ENCODE measurements at regions not wholly inside any gene's neighbourhood (a gene's known extent, or its start where the extent isn't known, plus 50 kb on each side); places are given as distances from the start of the nearest gene placed in this dataset.

GRCh38 chr18:76139844-76140243 is 355.2 kb downstream of the ZNF516 start:
- Mint-ChIP-seq H3K36me3 (peaks cover 3% of the 10 kb centered on the region), H3K27ac (no peak overlapping the region), H3K27me3 (ENCODE audit: low read depth) (no peaks in the 10 kb centered on the region), H3K4me1 (peaks cover 26% of the 10 kb centered on the region), H3K4me3 (no peak overlapping the region), H3K9me3 (peaks cover 18% of the 10 kb centered on the region)
- TF ChIP-seq CTCF (IDR thresholded peaks at IDR 0.05; ENCODE audit: unreplicated experiment): no peak
- DNase-seq (ENCODE audit: low spot score in 2 of 2, unreplicated experiment in 2 of 2): no peak

GRCh38 chr18:76137216-76137615 is 357.8 kb downstream of the ZNF516 start:
- Mint-ChIP-seq H3K4me3 (no peak overlapping the region), H3K27me3 (ENCODE audit: low read depth) (no peaks in the 10 kb centered on the region), H3K27ac (no peak overlapping the region), H3K4me1 (peaks cover 16% of the 10 kb centered on the region), H3K9me3 (peaks cover 38% of the 10 kb centered on the region), H3K36me3 (peaks cover 6% of the 10 kb centered on the region)
- DNase-seq (ENCODE audit: low spot score in 2 of 2, unreplicated experiment in 2 of 2): no peak
- TF ChIP-seq CTCF (IDR thresholded peaks at IDR 0.05; ENCODE audit: unreplicated experiment): no peak

GRCh38 chr18:76136701-76137100 is 358.3 kb downstream of the ZNF516 start:
- Mint-ChIP-seq H3K4me3 (no peak overlapping the region), H3K4me1 (peaks cover 11% of the 10 kb centered on the region), H3K27ac (no peak overlapping the region), H3K36me3 (peaks cover 6% of the 10 kb centered on the region), H3K27me3 (ENCODE audit: low read depth) (no peaks in the 10 kb centered on the region), H3K9me3 (peaks cover 39% of the 10 kb centered on the region)
- DNase-seq (ENCODE audit: low spot score in 2 of 2, unreplicated experiment in 2 of 2): no peak
- no peak for TF ChIP-seq CTCF (IDR thresholded peaks at IDR 0.05; ENCODE audit: unreplicated experiment)

DNA sequence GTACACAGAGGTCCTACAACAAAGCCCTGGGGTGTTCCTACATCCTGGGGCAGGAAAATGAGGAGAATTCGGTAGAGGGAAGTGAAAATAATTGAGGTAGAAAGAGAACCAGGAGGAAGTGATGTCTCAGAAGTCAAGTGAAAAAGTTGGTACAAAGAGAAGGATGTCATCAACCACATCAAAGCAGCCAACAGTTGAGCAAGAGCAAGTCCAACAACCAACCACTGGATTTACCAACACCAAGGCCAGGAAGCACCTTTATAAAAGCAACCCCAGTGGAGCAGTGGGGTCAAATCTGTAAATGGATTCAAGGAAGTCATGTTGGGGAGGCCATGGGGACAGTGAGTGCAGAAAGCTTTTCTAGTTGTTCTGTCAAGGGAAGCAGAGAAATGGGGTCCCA is 360.4 kb downstream of the ZNF516 start:
- no peak for DNase-seq (ENCODE audit: low spot score in 2 of 2, unreplicated experiment in 2 of 2)
- peaks cover 41% of the 10 kb centered on the region for H3K9me3 Mint-ChIP-seq
- peaks cover 3% of the 10 kb centered on the region for H3K4me1 Mint-ChIP-seq
- no peak for TF ChIP-seq CTCF (IDR thresholded peaks at IDR 0.05; ENCODE audit: unreplicated experiment)
- H3K27ac Mint-ChIP-seq: no peak overlapping the region
- no peaks in the 10 kb centered on the region for H3K27me3 Mint-ChIP-seq (ENCODE audit: low read depth)
- no peak overlapping the region for H3K4me3 Mint-ChIP-seq
- peaks cover 6% of the 10 kb centered on the region for H3K36me3 Mint-ChIP-seq

DNA sequence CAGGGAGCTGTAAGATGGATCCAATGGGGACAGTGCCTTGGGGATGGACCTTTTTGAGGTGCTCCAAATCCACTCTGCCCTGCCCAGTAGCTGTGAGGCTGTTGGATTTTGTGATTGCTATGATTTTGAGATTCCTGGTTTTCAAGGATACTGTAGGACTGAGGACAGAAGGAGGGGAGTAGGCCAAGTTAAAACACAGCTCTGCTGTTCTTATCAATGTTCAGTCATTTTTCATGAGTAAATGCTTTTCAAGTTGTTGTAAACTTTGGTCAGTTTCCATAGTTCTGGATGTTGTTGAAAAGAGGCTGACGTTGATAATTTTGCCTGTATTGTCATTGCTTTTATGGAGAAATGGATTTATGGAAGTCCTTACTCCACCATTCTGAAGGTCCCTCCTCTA is 361.2 kb downstream of the ZNF516 start:
- peaks cover 6% of the 10 kb centered on the region for H3K36me3 Mint-ChIP-seq
- H3K27me3 Mint-ChIP-seq (ENCODE audit: low read depth): no peaks in the 10 kb centered on the region
- no peak for DNase-seq (ENCODE audit: low spot score in 2 of 2, unreplicated experiment in 2 of 2)
- no peak for TF ChIP-seq CTCF (IDR thresholded peaks at IDR 0.05; ENCODE audit: unreplicated experiment)
- peaks cover 3% of the 10 kb centered on the region for H3K4me1 Mint-ChIP-seq
- peaks cover 40% of the 10 kb centered on the region for H3K9me3 Mint-ChIP-seq
- H3K4me3 Mint-ChIP-seq: no peak overlapping the region
- no peak overlapping the region for H3K27ac Mint-ChIP-seq

DNA sequence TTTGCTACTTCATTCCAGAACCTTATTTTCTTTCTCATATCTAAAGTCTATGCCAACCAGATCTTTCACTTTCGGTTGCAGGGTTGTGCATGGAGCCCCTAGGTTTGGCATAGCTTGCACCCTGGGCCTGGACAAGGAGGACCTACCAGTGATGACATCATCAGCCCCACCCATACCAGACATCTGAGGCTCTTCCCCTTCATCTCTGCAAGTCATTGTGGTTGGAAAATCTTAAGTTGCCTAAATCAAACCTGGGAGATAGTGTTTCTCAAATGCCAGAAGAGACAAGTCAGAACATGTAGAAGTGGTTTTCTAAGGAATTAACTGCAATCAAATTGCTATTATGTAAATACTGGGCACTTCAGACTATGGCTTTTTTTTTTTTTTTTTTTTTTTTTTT is 363.3 kb downstream of the ZNF516 start:
- Mint-ChIP-seq H3K27me3 (ENCODE audit: low read depth) (no peaks in the 10 kb centered on the region), H3K9me3 (peaks cover 38% of the 10 kb centered on the region), H3K27ac (no peak overlapping the region), H3K4me1 (no peaks in the 10 kb centered on the region), H3K36me3 (peaks cover 6% of the 10 kb centered on the region), H3K4me3 (no peak overlapping the region)
- DNase-seq (ENCODE audit: low spot score in 2 of 2, unreplicated experiment in 2 of 2): no peak
- no peak for TF ChIP-seq CTCF (IDR thresholded peaks at IDR 0.05; ENCODE audit: unreplicated experiment)
